Trophoblast cell (in vitro differentiated cells and primary cell): ENCODE measurements at regions not wholly inside any gene's neighbourhood (a gene's known extent, or its start where the extent isn't known, plus 50 kb on each side); places are given as distances from the start of the nearest gene placed in this dataset.

ENCODE experiments used
- DNase-seq, 2 donors: peaks; one replicate each; pipeline ENCODE4 v3.0.0-alpha.2; 2016
- H2AFZ ChIP-seq: 2 replicates; pipeline ENCODE4 v1.6.1; 2013; ENCODE audit warnings: low read length, moderate library complexity, mild to moderate bottlenecking; ENCODE audit not compliant: insufficient read depth, poor library complexity
- H2AK5ac ChIP-seq: 2 replicates; pipeline ENCODE4 v1.6.1; 2013; ENCODE audit warnings: mild to moderate bottlenecking, low read length
- H2BK120ac ChIP-seq: 2 replicates; pipeline ENCODE4 v1.6.1; 2013; ENCODE audit warnings: low read length, mild to moderate bottlenecking, moderate library complexity; ENCODE audit not compliant: insufficient read depth, poor library complexity
- H2BK12ac ChIP-seq: 2 replicates; pipeline ENCODE4 v1.6.1; 2013; ENCODE audit warnings: mild to moderate bottlenecking, low read length, moderate library complexity
- H2BK5ac ChIP-seq: 2 replicates; pipeline ENCODE4 v1.6.1; 2013; ENCODE audit warnings: low read length, low read depth, moderate library complexity, mild to moderate bottlenecking; ENCODE audit not compliant: poor library complexity
- H3K14ac ChIP-seq: 2 replicates; pipeline ENCODE4 v1.6.1; 2013; ENCODE audit warnings: mild to moderate bottlenecking, low read length
- H3K18ac ChIP-seq: 2 replicates; pipeline ENCODE4 v1.6.1; 2013; ENCODE audit warnings: mild to moderate bottlenecking, low read length
- H3K23ac ChIP-seq: 2 replicates; pipeline ENCODE4 v1.6.1; 2013; ENCODE audit warnings: low read length
- H3K27ac ChIP-seq: 2 replicates; pipeline ENCODE4 v1.5.1; 2013; ENCODE audit warnings: low read depth, mild to moderate bottlenecking, inconsistent platforms, low read length, moderate library complexity
- H3K27me3 ChIP-seq: 2 replicates; pipeline ENCODE4 v1.6.1; 2013; ENCODE audit warnings: inconsistent platforms, mild to moderate bottlenecking, low read length, moderate library complexity; ENCODE audit not compliant: insufficient read depth
- H3K36me3 ChIP-seq, 2 experiments: 1 replicate in 1 of 2; 2 replicates in 1 of 2; pipeline ENCODE4 v1.6.1; 2013; ENCODE audit warnings: low read length in 2 of 2, mild to moderate bottlenecking in 2 of 2, moderate library complexity in 1 of 2; ENCODE audit not compliant: insufficient read depth in 2 of 2, control insufficient read depth in 1 of 2
- H3K4ac ChIP-seq: 2 replicates; pipeline ENCODE4 v1.6.1; 2013; ENCODE audit warnings: low read depth, mild to moderate bottlenecking, low read length, moderate library complexity
- H3K4me1 ChIP-seq, 2 experiments: 1 replicate in 1 of 2; 2 replicates in 1 of 2; pipeline ENCODE4 v1.6.1; 2013; ENCODE audit warnings: low read length in 2 of 2, mild to moderate bottlenecking in 2 of 2, moderate library complexity in 1 of 2; ENCODE audit not compliant: insufficient read depth in 2 of 2, control insufficient read depth in 1 of 2
- H3K4me2 ChIP-seq: 2 replicates; pipeline ENCODE4 v1.6.1; 2013; ENCODE audit warnings: inconsistent platforms, mild to moderate bottlenecking, low read length, moderate library complexity
- H3K4me3 ChIP-seq: 2 replicates; pipeline ENCODE4 v1.5.1; 2013; ENCODE audit warnings: mild to moderate bottlenecking, low read depth, low read length, inconsistent platforms
- H3K79me1 ChIP-seq: one replicate; pipeline ENCODE4 v1.6.1; 2013; ENCODE audit warnings: low read length
- H3K79me2 ChIP-seq: 2 replicates; pipeline ENCODE4 v1.6.1; 2013; ENCODE audit warnings: low read length, mild to moderate bottlenecking; ENCODE audit not compliant: control insufficient read depth, insufficient read depth, poor library complexity
- H3K9ac ChIP-seq: 2 replicates; pipeline ENCODE4 v1.6.1; 2013; ENCODE audit warnings: mild to moderate bottlenecking, low read length
- H3K9me3 ChIP-seq: 2 replicates; pipeline ENCODE4 v1.6.1; 2013; ENCODE audit warnings: low read depth, mild to moderate bottlenecking, control low read depth, inconsistent platforms, low read length; ENCODE audit not compliant: insufficient read depth
- H4K12ac ChIP-seq: 2 replicates; pipeline ENCODE4 v1.6.1; 2013; ENCODE audit warnings: low read depth, mild to moderate bottlenecking, low read length, moderate library complexity
- H4K8ac ChIP-seq: 2 replicates; pipeline ENCODE4 v1.6.1; 2013; ENCODE audit warnings: low read depth, mild to moderate bottlenecking, low read length, moderate library complexity
- H4K91ac ChIP-seq: one replicate; pipeline ENCODE4 v1.6.1; 2013; ENCODE audit warnings: low read depth, mild to moderate bottlenecking, low read length, moderate library complexity
- WGBS: extraction: QIAGEN DNeasy Blood & Tissue Kit; methylation state at CpG from one replicate; pipeline ENCODE4 v1.1.7; 2013; ENCODE audit warnings: missing lambda C conversion rate; ENCODE audit not compliant: insufficient read length, insufficient coverage; ENCODE audit errors: extremely low coverage; 5-methylcytosine and 5-hydroxymethylcytosine counted together

DNA sequence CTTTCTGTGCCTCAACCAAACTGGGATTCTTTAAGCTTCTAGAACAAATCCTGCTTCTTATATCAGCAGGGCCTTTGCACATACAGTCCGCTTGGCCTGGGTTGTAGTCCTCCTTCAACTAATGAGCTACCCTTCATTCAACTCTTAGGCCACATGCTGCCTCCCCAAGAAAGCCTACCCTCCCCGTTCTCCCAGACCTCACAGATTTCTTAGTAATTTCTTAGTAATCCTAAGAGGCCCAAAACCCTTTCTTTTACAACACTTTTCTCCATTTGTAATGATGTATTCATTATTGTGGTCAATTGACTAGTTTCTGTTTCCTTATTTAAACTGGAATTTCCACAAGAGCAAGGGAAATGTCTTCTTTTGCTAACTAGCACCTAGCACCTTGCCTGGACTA is 233.1 kb downstream of the PPP1R2C start:
- Histone ChIP-seq H3K18ac (no peak overlapping the region), H3K79me2 (no peaks in the 10 kb centered on the region), H4K12ac (no peak overlapping the region), H2AFZ (no peak overlapping the region), H3K4me1 (no peaks in the 10 kb centered on the region), H2BK5ac (no peak overlapping the region), H3K23ac (no peak overlapping the region), H3K27ac (no peak overlapping the region), H2AK5ac (no peak overlapping the region), H3K4ac (no peak overlapping the region), H3K36me3 (no peaks in the 10 kb centered on the region), H3K27me3 (no peaks in the 10 kb centered on the region), H3K4me3 (no peak overlapping the region), H3K79me1 (no peaks in the 10 kb centered on the region), H4K8ac (no peak overlapping the region), H2BK12ac (no peak overlapping the region), H4K91ac (no peak overlapping the region), H3K9ac (no peak overlapping the region), H3K4me2 (no peak overlapping the region), H3K9me3 (no peaks in the 10 kb centered on the region), H2BK120ac (no peak overlapping the region), H3K14ac (no peak overlapping the region)
- no CpG with 5 or more reads among the region's 2 CpGs for WGBS
- DNase-seq: no peak

- Histone ChIP-seq H3K79me2 (no peaks in the 10 kb centered on the region), H2BK120ac (no peak overlapping the region), H3K27ac (no peak overlapping the region)
Observed at GRCh38 chrX:42541554-42541953, 236.4 kb downstream of the PPP1R2C start.

DNA sequence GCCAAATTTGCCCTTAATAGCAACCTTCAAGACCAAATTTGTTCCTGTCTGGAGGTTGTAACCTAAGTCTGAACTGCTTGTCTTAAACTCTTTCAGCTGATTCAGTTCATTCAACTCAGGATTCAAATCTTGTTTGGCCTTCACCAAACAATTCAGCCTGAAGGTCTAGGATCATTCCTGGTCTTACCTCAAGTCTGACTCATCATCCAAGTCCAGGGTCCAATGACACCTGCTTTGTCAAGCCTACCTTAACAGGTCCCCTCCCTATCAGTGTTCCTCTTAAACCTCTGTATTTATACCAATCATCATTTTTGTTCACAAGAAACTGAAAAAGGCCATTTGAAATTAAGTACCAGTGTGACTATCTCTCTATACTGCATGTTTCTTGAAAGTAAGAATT is 237.8 kb downstream of the PPP1R2C start:
- H3K23ac ChIP-seq: no peak overlapping the region
- no peak overlapping the region for H2BK5ac ChIP-seq
- no peak overlapping the region for H3K9ac ChIP-seq
- no peak overlapping the region for H2BK12ac ChIP-seq
- no peaks in the 10 kb centered on the region for H3K27me3 ChIP-seq
- no peaks in the 10 kb centered on the region for H3K79me1 ChIP-seq
- no peak overlapping the region for H3K4me2 ChIP-seq
- H2AFZ ChIP-seq: no peak overlapping the region
- no peaks in the 10 kb centered on the region for H3K4me1 ChIP-seq
- H3K18ac ChIP-seq: no peak overlapping the region
- no peaks in the 10 kb centered on the region for H3K36me3 ChIP-seq
- no peak overlapping the region for H2BK120ac ChIP-seq
- H3K4ac ChIP-seq: no peak overlapping the region
- no peaks in the 10 kb centered on the region for H3K79me2 ChIP-seq
- no peaks in the 10 kb centered on the region for H3K9me3 ChIP-seq
- H2AK5ac ChIP-seq: no peak overlapping the region
- H4K12ac ChIP-seq: no peak overlapping the region
- no peak overlapping the region for H4K91ac ChIP-seq
- no peak overlapping the region for H3K27ac ChIP-seq
- H3K14ac ChIP-seq: no peak overlapping the region
- no peak for DNase-seq
- no peak overlapping the region for H4K8ac ChIP-seq
- H3K4me3 ChIP-seq: no peak overlapping the region

More at GRCh38 chrX:42541554-42541953, 236.4 kb downstream of the PPP1R2C start:
- Histone ChIP-seq H4K12ac (no peak overlapping the region), H3K4me1 (no peaks in the 10 kb centered on the region), H3K9me3 (no peaks in the 10 kb centered on the region), H3K4me3 (no peak overlapping the region), H4K8ac (no peak overlapping the region), H2BK12ac (no peak overlapping the region), H3K27me3 (no peaks in the 10 kb centered on the region), H4K91ac (no peak overlapping the region), H3K4me2 (no peak overlapping the region), H2AFZ (no peak overlapping the region), H3K18ac (no peak overlapping the region), H3K4ac (no peak overlapping the region), H2AK5ac (no peak overlapping the region), H3K23ac (no peak overlapping the region), H3K14ac (no peak overlapping the region), H3K36me3 (no peaks in the 10 kb centered on the region), H3K79me1 (no peaks in the 10 kb centered on the region), H3K9ac (no peak overlapping the region), H2BK5ac (no peak overlapping the region)
- no peak for DNase-seq

DNA sequence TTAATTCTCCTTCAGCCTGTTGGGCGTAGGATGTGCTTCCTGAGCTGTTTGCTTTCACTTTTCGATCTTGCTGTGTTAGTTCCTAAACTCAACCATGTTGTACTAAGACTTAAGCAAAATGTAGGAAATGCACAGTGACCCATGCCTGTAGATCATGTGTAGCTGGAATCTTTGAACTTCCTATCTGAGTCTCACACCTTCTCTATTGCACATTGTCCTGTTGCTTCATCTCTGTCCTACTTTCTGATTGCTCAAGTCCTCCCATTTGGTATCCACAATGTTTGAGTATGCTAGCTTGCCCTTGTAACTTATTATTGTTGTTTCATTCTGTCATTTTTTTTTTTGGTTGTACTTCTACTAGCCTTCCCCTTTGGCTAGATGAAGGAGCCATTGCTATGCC is 239.6 kb downstream of the PPP1R2C start:
- H2AFZ ChIP-seq: no peak overlapping the region
- no peak overlapping the region for H4K8ac ChIP-seq
- no peak overlapping the region for H4K91ac ChIP-seq
- no peak overlapping the region for H3K14ac ChIP-seq
- no peak overlapping the region for H3K27ac ChIP-seq
- H3K4me1 ChIP-seq: no peaks in the 10 kb centered on the region
- H3K9me3 ChIP-seq: no peaks in the 10 kb centered on the region
- H3K79me1 ChIP-seq: no peaks in the 10 kb centered on the region
- H4K12ac ChIP-seq: no peak overlapping the region
- H2BK120ac ChIP-seq: no peak overlapping the region
- H3K4me2 ChIP-seq: no peak overlapping the region
- H3K23ac ChIP-seq: no peak overlapping the region
- H3K9ac ChIP-seq: no peak overlapping the region
- H2AK5ac ChIP-seq: no peak overlapping the region
- H3K27me3 ChIP-seq: no peaks in the 10 kb centered on the region
- H3K18ac ChIP-seq: no peak overlapping the region
- H2BK5ac ChIP-seq: no peak overlapping the region
- H3K4ac ChIP-seq: no peak overlapping the region
- DNase-seq: no peak
- H3K79me2 ChIP-seq: no peaks in the 10 kb centered on the region
- H3K4me3 ChIP-seq: no peak overlapping the region
- H3K36me3 ChIP-seq: no peaks in the 10 kb centered on the region
- H2BK12ac ChIP-seq: no peak overlapping the region
- no CpG with 5 or more reads among the region's 2 CpGs for WGBS

DNA sequence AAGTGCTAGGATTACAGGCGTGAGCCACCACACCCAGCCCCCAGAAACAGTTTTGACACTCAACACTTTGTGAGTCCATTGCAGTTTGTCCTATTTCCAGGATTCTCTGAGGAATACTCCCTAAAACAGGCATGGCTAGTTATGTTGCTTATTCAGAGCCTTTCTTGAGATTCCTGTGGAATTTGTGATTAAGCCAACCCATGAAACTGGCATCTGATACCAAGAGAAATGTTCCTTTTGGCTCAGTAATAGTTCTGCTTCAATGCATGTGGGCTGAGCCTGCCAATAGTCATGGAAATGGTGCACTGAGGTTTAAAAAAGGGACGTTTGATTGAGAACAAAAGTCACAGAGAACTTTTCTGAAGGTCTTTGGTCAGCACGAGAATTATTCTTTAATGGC is 241.7 kb downstream of the PPP1R2C start:
- Histone ChIP-seq H3K14ac (no peak overlapping the region), H4K12ac (no peak overlapping the region), H3K27me3 (no peaks in the 10 kb centered on the region), H3K27ac (no peak overlapping the region), H3K4me1 (no peaks in the 10 kb centered on the region), H4K91ac (no peak overlapping the region), H2BK5ac (no peak overlapping the region), H2AFZ (no peak overlapping the region), H3K18ac (no peak overlapping the region), H3K9me3 (no peaks in the 10 kb centered on the region), H3K4ac (no peak overlapping the region), H3K23ac (no peak overlapping the region), H3K4me2 (no peak overlapping the region), H3K79me1 (no peaks in the 10 kb centered on the region), H2BK12ac (no peak overlapping the region), H2BK120ac (no peak overlapping the region), H3K36me3 (no peaks in the 10 kb centered on the region), H3K9ac (no peak overlapping the region), H3K79me2 (no peaks in the 10 kb centered on the region), H3K4me3 (no peak overlapping the region), H4K8ac (no peak overlapping the region), H2AK5ac (no peak overlapping the region)
- no CpG with 5 or more reads among the region's 3 CpGs for WGBS
- DNase-seq: no peak
